ENCODE measurements at regions not wholly inside any gene's neighbourhood (a gene's known extent, or its start where the extent isn't known, plus 50 kb on each side); places are given as distances from the start of the nearest gene placed in this dataset.
"Not testable (repeated sequence)": the region's sequence is repeated elsewhere in the genome, so short reads cannot be mapped to it uniquely, and the experiment has no call there.

GRCh38 chr9:24672336-24672735, 126.6 kb upstream of the IZUMO3 start:
- Histone ChIP-seq H3K27me3 (no peaks in the 10 kb centered on the region), H3K4me1 (no peaks in the 10 kb centered on the region), H3K27ac (no peak overlapping the region), H3K4me3 (no peak overlapping the region), H3K36me3 (ENCODE audit: low read depth, missing control alignments) (no peaks in the 10 kb centered on the region), H3K9me3 (no peaks in the 10 kb centered on the region)
- DNase-seq, result no peak
- TF ChIP-seq CTCF (IDR thresholded peaks at IDR 0.05) (no peak), POLR2A (IDR thresholded peaks at IDR 0.05) (no peak)
- intact Hi-C loops (cut with DNase I; ENCODE audit: low total_unique reads), result no loop called here

- Histone ChIP-seq H3K4me1 (no peaks in the 10 kb centered on the region), H3K4me3 (no peak overlapping the region), H3K27ac (no peak overlapping the region), H3K9me3 (no peaks in the 10 kb centered on the region), H3K36me3 (ENCODE audit: low read depth, missing control alignments) (no peaks in the 10 kb centered on the region), H3K27me3 (no peaks in the 10 kb centered on the region)
- WGBS, 2 donors, result 81 to 84% methylated on average over 3 of the region's 3 CpGs
- TF ChIP-seq CTCF (IDR thresholded peaks at IDR 0.05) (no peak), POLR2A (IDR thresholded peaks at IDR 0.05) (no peak)
- intact Hi-C loops (cut with DNase I; ENCODE audit: low total_unique reads), result no loop called here
- no peak for DNase-seq
Observed at GRCh38 chr9:24657387-24657786, 111.7 kb upstream of the IZUMO3 start.

GRCh38 chr9:24652181-24652580, 106.5 kb upstream of the IZUMO3 start:
- Histone ChIP-seq H3K27ac (no peak overlapping the region), H3K4me1 (no peaks in the 10 kb centered on the region), H3K27me3 (no peaks in the 10 kb centered on the region), H3K9me3 (no peaks in the 10 kb centered on the region), H3K4me3 (no peak overlapping the region), H3K36me3 (ENCODE audit: low read depth, missing control alignments) (no peaks in the 10 kb centered on the region)
- TF ChIP-seq CTCF (IDR thresholded peaks at IDR 0.05) (no peak), POLR2A (IDR thresholded peaks at IDR 0.05) (no peak)
- intact Hi-C loops (cut with DNase I; ENCODE audit: low total_unique reads), result no loop called here
- DNase-seq, result no peak

DNA sequence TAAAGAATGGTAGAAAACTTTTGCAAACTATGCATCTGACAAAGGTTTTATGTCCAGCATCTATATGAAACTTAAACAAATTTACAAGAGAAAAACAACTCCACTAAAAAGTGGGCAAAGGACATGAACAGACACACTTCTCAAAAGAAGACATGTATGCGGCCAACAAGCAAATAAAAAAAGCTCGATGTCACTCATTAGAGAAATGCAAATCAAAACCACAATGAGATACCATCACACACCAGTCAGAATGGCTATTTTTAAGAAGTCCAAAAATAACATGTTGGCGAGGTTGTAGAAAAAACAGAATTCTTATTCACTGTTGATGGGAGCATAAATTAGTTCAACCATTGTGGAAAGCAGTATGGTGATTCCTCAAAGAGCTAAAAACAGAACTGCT, 83.1 kb upstream of the IZUMO3 start:
- intact Hi-C loops (cut with DNase I; ENCODE audit: low total_unique reads); DNase-seq; H3K27me3 ChIP-seq; H3K9me3 ChIP-seq; H3K27ac ChIP-seq; H3K4me3 ChIP-seq; H3K4me1 ChIP-seq; H3K36me3 ChIP-seq (ENCODE audit: low read depth, missing control alignments): not testable (repeated sequence)
- 86 to 89% methylated on average over 3 of the region's 3 CpGs for WGBS, 2 donors

- no peak for DNase-seq
- intact Hi-C loops (cut with DNase I; ENCODE audit: low total_unique reads), result no loop called here
- WGBS, 2 donors, result 74 to 75% methylated on average over 2 of the region's 2 CpGs
- Histone ChIP-seq H3K27ac (no peak overlapping the region), H3K4me3 (no peak overlapping the region), H3K36me3 (ENCODE audit: low read depth, missing control alignments) (no peaks in the 10 kb centered on the region), H3K4me1 (no peaks in the 10 kb centered on the region), H3K9me3 (no peaks in the 10 kb centered on the region), H3K27me3 (no peaks in the 10 kb centered on the region)
- TF ChIP-seq CTCF (IDR thresholded peaks at IDR 0.05) (no peak), POLR2A (IDR thresholded peaks at IDR 0.05) (no peak)
Observed at GRCh38 chr9:24625097-24625496, 79.4 kb upstream of the IZUMO3 start.
